Neural progenitor cell (in vitro differentiated cells): ENCODE measurements at regions not wholly inside any gene's neighbourhood (a gene's known extent, or its start where the extent isn't known, plus 50 kb on each side); places are given as distances from the start of the nearest gene placed in this dataset.

Experiments used
- DNase-seq: peaks from one replicate; pipeline ENCODE4 v3.0.0-alpha.2; 2016; ENCODE audit warnings: low spot score
- H2AFZ ChIP-seq: fragments of 200-600 bp; sonication (generic); replicated peaks from 2 replicates; pipeline ENCODE4 v1.6.1; 2016; ENCODE audit warnings: antibody characterized with exemption
- H3F3A ChIP-seq: fragments of 200-600 bp; sonication (generic); 2 replicates; pipeline ENCODE4 v1.6.1; 2016; ENCODE audit warnings: antibody characterized with exemption, low read depth
- H3K27ac ChIP-seq: fragments of 200-600 bp; sonication (generic); 2 replicates; pipeline ENCODE4 v1.5.1; 2016; ENCODE audit warnings: mild to moderate bottlenecking
- H3K27me3 ChIP-seq: fragments of 200-600 bp; sonication (generic); 2 replicates; pipeline ENCODE4 v1.6.1; 2016; ENCODE audit warnings: mild to moderate bottlenecking, moderate library complexity
- H3K36me3 ChIP-seq: fragments of 200-600 bp; sonication (generic); 2 replicates; pipeline ENCODE4 v1.5.1; 2016
- H3K4me1 ChIP-seq: fragments of 200-600 bp; sonication (generic); 2 replicates; pipeline ENCODE4 v1.6.1; 2016; ENCODE audit warnings: mixed run types
- H3K4me2 ChIP-seq: fragments of 200-600 bp; sonication (generic); 2 replicates; pipeline ENCODE4 v1.6.1; 2016
- H3K4me3 ChIP-seq: fragments of 200-600 bp; sonication (generic); 2 replicates; pipeline ENCODE4 v1.5.1; 2016
- H3K79me2 ChIP-seq: fragments of 200-600 bp; sonication (generic); 2 replicates; pipeline ENCODE4 v1.6.1; 2016; ENCODE audit warnings: low read depth
- H3K9ac ChIP-seq: fragments of 200-600 bp; sonication (generic); 2 replicates; pipeline ENCODE4 v1.6.1; 2016
- H3K9me3 ChIP-seq: fragments of 200-600 bp; sonication (generic); 2 replicates; pipeline ENCODE4 v1.5.1; 2016; ENCODE audit warnings: low read depth
- H4K20me1 ChIP-seq: fragments of 200-600 bp; sonication (generic); 2 replicates; pipeline ENCODE4 v1.6.1; 2016; ENCODE audit warnings: low read depth
- H3K27ac Mint-ChIP-seq: 3 replicates; pipeline ENCODE4 v1.8.0; 2021; ENCODE audit warnings: mixed read lengths
- H3K27me3 Mint-ChIP-seq: 2 replicates; pipeline ENCODE4 v1.8.0; 2022; ENCODE audit warnings: low read depth, mild to moderate bottlenecking, inconsistent platforms, moderate library complexity, mixed read lengths; ENCODE audit not compliant: insufficient read depth
- H3K36me3 Mint-ChIP-seq: 3 replicates; pipeline ENCODE4 v1.8.0; 2021; ENCODE audit warnings: mixed read lengths
- H3K4me1 Mint-ChIP-seq: 3 replicates; pipeline ENCODE4 v1.8.0; 2021; ENCODE audit warnings: mixed read lengths
- H3K4me3 Mint-ChIP-seq: 3 replicates; pipeline ENCODE4 v1.8.0; 2021; ENCODE audit warnings: mild to moderate bottlenecking, moderate library complexity, mixed read lengths
- H3K9me3 Mint-ChIP-seq: 3 replicates; pipeline ENCODE4 v1.8.0; 2020; ENCODE audit warnings: mixed read lengths
- EZH2 ChIP-seq: fragments of 200-600 bp; sonication (generic); IDR thresholded peaks from 2 replicates; pipeline ENCODE4 v1.6.1; 2017; ENCODE audit warnings: antibody characterized with exemption, mild to moderate bottlenecking, moderate library complexity
- EZH2phosphoT487 ChIP-seq: fragments of 200-600 bp; sonication (generic); IDR thresholded peaks from 2 replicates; pipeline ENCODE4 v1.6.1; 2017; ENCODE audit warnings: antibody characterized with exemption
- TF ChIP-seq, protein P1 (sequence below): fragments of 200-600 bp; sonication (generic); IDR thresholded peaks from 2 replicates; pipeline ENCODE4 v1.5.1; 2017; ENCODE audit warnings: antibody characterized with exemption, mild to moderate bottlenecking

DNA sequence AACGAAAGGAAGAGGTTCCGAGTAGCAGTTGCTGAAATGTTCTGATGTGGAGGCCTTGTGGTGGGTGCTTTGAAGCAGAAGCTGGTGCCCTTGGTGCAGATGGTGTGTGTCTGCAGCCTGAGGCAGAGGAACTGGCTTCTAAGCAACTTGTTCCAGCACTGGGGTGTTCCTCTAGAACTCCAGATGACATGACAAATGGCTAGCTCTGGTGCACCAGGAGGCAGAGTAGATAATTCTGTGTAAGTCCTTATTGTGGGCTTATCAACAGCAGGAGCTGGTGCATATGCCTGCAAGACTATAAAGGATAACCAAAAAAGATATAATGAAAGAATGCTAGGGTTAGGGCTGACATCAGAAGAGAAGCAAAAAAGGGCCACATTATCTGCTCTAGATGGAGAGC, 76.5 kb downstream of the ARL5B start:
- H3K79me2 ChIP-seq = no peaks in the 10 kb centered on the region
- no peak overlapping the region for H2AFZ ChIP-seq
- H3K4me3 ChIP-seq = no peak overlapping the region
- DNase-seq = no peak
- no peaks in the 10 kb centered on the region for H3K4me1 ChIP-seq
- H3K36me3 ChIP-seq = no peaks in the 10 kb centered on the region
- H3K27ac ChIP-seq = no peak overlapping the region
- no peaks in the 10 kb centered on the region for H3K27me3 Mint-ChIP-seq
- no peaks in the 10 kb centered on the region for H3K9me3 ChIP-seq
- no peak overlapping the region for H3K4me3 Mint-ChIP-seq
- H3K9me3 Mint-ChIP-seq = peaks cover 4% of the 10 kb centered on the region
- H3K4me1 Mint-ChIP-seq = peaks cover 9% of the 10 kb centered on the region
- no peak overlapping the region for H3K4me2 ChIP-seq
- H3K36me3 Mint-ChIP-seq = peaks cover 3% of the 10 kb centered on the region
- no peak overlapping the region for H3K27ac Mint-ChIP-seq
- no peaks in the 10 kb centered on the region for H3K27me3 ChIP-seq
- H4K20me1 ChIP-seq = no peaks in the 10 kb centered on the region
- no peak overlapping the region for H3K9ac ChIP-seq
- no peaks in the 10 kb centered on the region for H3F3A ChIP-seq
- TF ChIP-seq EZH2phosphoT487 (no peak), EZH2 (no peak)
- TF ChIP-seq, protein P1, sequence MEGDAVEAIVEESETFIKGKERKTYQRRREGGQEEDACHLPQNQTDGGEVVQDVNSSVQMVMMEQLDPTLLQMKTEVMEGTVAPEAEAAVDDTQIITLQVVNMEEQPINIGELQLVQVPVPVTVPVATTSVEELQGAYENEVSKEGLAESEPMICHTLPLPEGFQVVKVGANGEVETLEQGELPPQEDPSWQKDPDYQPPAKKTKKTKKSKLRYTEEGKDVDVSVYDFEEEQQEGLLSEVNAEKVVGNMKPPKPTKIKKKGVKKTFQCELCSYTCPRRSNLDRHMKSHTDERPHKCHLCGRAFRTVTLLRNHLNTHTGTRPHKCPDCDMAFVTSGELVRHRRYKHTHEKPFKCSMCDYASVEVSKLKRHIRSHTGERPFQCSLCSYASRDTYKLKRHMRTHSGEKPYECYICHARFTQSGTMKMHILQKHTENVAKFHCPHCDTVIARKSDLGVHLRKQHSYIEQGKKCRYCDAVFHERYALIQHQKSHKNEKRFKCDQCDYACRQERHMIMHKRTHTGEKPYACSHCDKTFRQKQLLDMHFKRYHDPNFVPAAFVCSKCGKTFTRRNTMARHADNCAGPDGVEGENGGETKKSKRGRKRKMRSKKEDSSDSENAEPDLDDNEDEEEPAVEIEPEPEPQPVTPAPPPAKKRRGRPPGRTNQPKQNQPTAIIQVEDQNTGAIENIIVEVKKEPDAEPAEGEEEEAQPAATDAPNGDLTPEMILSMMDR = no peak

DNA sequence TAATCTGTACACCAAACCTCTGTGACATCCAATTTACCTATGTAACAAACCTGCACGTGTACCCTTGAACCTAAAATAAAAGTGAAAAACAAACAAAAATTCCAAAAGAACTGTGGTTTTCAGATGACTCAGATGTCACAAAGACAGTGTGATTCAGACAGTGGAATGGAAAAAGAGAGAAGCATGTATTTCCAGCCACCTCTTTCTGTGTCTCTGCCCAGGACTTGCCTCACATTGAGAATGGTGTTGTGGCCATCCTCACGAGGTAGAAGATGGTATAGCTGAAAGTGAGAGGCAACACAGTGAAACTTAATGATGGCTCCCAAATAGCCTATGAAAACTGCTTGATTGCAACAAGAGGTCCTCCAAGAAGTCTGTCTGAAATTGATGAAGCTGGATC, 78.0 kb downstream of the ARL5B start:
- Histone ChIP-seq H3K4me2 (no peak overlapping the region), H4K20me1 (no peaks in the 10 kb centered on the region)

DNA sequence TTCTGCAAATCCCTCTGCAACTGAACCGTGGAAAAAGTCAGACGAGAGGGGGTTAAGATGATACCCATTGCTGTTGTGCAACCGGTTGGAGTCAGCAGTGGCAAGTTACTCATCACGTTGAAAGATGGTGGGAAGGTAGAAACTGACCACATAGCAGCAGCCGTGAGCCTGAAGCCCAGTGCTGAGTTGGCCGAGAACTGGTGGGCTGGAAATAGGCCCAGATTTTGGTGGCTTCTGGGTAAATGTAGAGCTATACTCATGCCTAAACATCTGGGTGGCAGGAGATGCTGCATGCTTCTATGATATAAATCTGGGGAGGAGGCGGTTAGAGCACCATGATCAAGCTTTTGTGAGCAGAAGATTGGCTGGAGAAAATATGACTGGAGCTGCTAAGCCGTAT, 78.6 kb downstream of the ARL5B start:
- Mint-ChIP-seq H3K9me3 (peaks cover 12% of the 10 kb centered on the region), H3K27ac (no peak overlapping the region), H3K27me3 (no peaks in the 10 kb centered on the region), H3K4me1 (no peaks in the 10 kb centered on the region), H3K4me3 (no peak overlapping the region), H3K36me3 (peaks cover 3% of the 10 kb centered on the region)
- no peaks in the 10 kb centered on the region for H4K20me1 ChIP-seq
- no peak for DNase-seq
- no peak overlapping the region for H3K4me3 ChIP-seq
- H3K9me3 ChIP-seq = no peaks in the 10 kb centered on the region
- no peak overlapping the region for H3K27ac ChIP-seq
- no peak overlapping the region for H3K9ac ChIP-seq
- H3K36me3 ChIP-seq = no peaks in the 10 kb centered on the region
- no peak overlapping the region for H3K4me2 ChIP-seq
- H2AFZ ChIP-seq = no peak overlapping the region
- TF ChIP-seq EZH2phosphoT487 = no peak
- TF ChIP-seq, protein P1 = no peak
- TF ChIP-seq EZH2 = no peak
- H3K27me3 ChIP-seq = no peaks in the 10 kb centered on the region
- H3F3A ChIP-seq = no peaks in the 10 kb centered on the region
- H3K4me1 ChIP-seq = no peaks in the 10 kb centered on the region
- no peaks in the 10 kb centered on the region for H3K79me2 ChIP-seq

More for the DNA sequence above, 78.0 kb downstream of the ARL5B start:
- no peak overlapping the region for H3K27ac Mint-ChIP-seq
- H3K9me3 ChIP-seq = no peaks in the 10 kb centered on the region
- no peaks in the 10 kb centered on the region for H3K27me3 Mint-ChIP-seq
- peaks cover 5% of the 10 kb centered on the region for H3K4me1 Mint-ChIP-seq
- no peaks in the 10 kb centered on the region for H3K27me3 ChIP-seq
- no peak overlapping the region for H2AFZ ChIP-seq
- no peak overlapping the region for H3K27ac ChIP-seq
- no peak for TF ChIP-seq EZH2phosphoT487
- TF ChIP-seq, protein P1 = no peak
- no peak for TF ChIP-seq EZH2
- no peak overlapping the region for H3K4me3 Mint-ChIP-seq
- no peaks in the 10 kb centered on the region for H3K36me3 ChIP-seq
- peaks cover 12% of the 10 kb centered on the region for H3K9me3 Mint-ChIP-seq
- H3K79me2 ChIP-seq = no peaks in the 10 kb centered on the region
- DNase-seq = no peak
- no peaks in the 10 kb centered on the region for H3F3A ChIP-seq
- H3K36me3 Mint-ChIP-seq = peaks cover 3% of the 10 kb centered on the region
- H3K9ac ChIP-seq = no peak overlapping the region
- H3K4me1 ChIP-seq = no peaks in the 10 kb centered on the region
- no peak overlapping the region for H3K4me3 ChIP-seq
